DOHH2 (cell line): ENCODE measurements at regions not wholly inside any gene's neighbourhood (a gene's known extent, or its start where the extent isn't known, plus 50 kb on each side); places are given as distances from the start of the nearest gene placed in this dataset.

Experiments
- H3F3A ChIP-seq: fragments of 200-600 bp; sonication (generic), shearing (Covaris generic); 2 replicates; pipeline ENCODE4 v1.6.0; 2016; ENCODE audit warnings: antibody characterized with exemption, mild to moderate bottlenecking; ENCODE audit not compliant: control insufficient read depth, insufficient read depth
- H3K27ac ChIP-seq: fragments of 200-600 bp; sonication (generic); 2 replicates; pipeline ENCODE4 v1.5.1; 2014; ENCODE audit warnings: low read depth, mild to moderate bottlenecking, low read length, moderate library complexity
- H3K27me3 ChIP-seq: fragments of 200-600 bp; sonication (generic); 2 replicates; pipeline ENCODE4 v1.6.1; 2014; ENCODE audit warnings: mild to moderate bottlenecking, low read length, mixed read lengths; ENCODE audit not compliant: control insufficient read depth
- H3K36me3 ChIP-seq: fragments of 200-600 bp; sonication (generic); 2 replicates; pipeline ENCODE4 v1.6.1; 2014; ENCODE audit warnings: mild to moderate bottlenecking, low read length, moderate library complexity, mixed read lengths; ENCODE audit not compliant: control insufficient read depth
- H3K4me1 ChIP-seq: fragments of 200-600 bp; sonication (generic); 2 replicates; pipeline ENCODE4 v1.6.1; 2014; ENCODE audit warnings: mild to moderate bottlenecking, low read length, mixed read lengths; ENCODE audit not compliant: control insufficient read depth
- H3K4me2 ChIP-seq: fragments of 200-600 bp; sonication (generic); 2 replicates; pipeline ENCODE4 v1.6.0; 2014; ENCODE audit warnings: mild to moderate bottlenecking, low read length, moderate library complexity
- H3K4me3 ChIP-seq: fragments of 200-600 bp; sonication (generic); 2 replicates; pipeline ENCODE4 v1.5.1; 2014; ENCODE audit warnings: mild to moderate bottlenecking, low read length, mixed read lengths
- H3K79me2 ChIP-seq: fragments of 200-600 bp; sonication (generic); 2 replicates; pipeline ENCODE4 v1.6.1; 2014; ENCODE audit warnings: mild to moderate bottlenecking, low read length, mixed read lengths; ENCODE audit not compliant: control insufficient read depth
- H3K9me2 ChIP-seq: fragments of 200-600 bp; sonication (generic); replicated peaks from 2 replicates; pipeline ENCODE4 v1.6.1; 2014; ENCODE audit warnings: mild to moderate bottlenecking, low read length, mixed read lengths; ENCODE audit not compliant: control insufficient read depth
- H3K9me3 ChIP-seq: fragments of 200-600 bp; sonication (generic); 2 replicates; pipeline ENCODE4 v1.6.1; 2014; ENCODE audit warnings: antibody characterized with exemption, low read length, mixed read lengths; ENCODE audit not compliant: control insufficient read depth, insufficient read depth
- H4K20me1 ChIP-seq: fragments of 200-600 bp; sonication (generic); 2 replicates; pipeline ENCODE4 v1.6.0; 2014; ENCODE audit warnings: low read depth, mild to moderate bottlenecking, antibody characterized with exemption, low read length, moderate library complexity; ENCODE audit not compliant: control insufficient read depth, insufficient read depth
- CTCF ChIP-seq: fragments of 200-600 bp; sonication (generic); IDR thresholded peaks from one replicate; pipeline ENCODE4 v1.5.1; 2014; ENCODE audit warnings: antibody characterized with exemption, mild to moderate bottlenecking, low read depth, low read length; ENCODE audit not compliant: poor library complexity, severe bottlenecking
- EZH2phosphoT487 ChIP-seq: fragments of 200-600 bp; sonication (generic); IDR thresholded peaks from 2 replicates; pipeline ENCODE4 v1.6.1; 2017; ENCODE audit warnings: borderline replicate concordance, mild to moderate bottlenecking, antibody characterized with exemption, low read length, moderate library complexity, mixed read lengths

- Histone ChIP-seq H3K27me3 (no peaks in the 10 kb centered on the region), H4K20me1 (no peaks in the 10 kb centered on the region), H3F3A (no peaks in the 10 kb centered on the region), H3K9me3 (no peaks in the 10 kb centered on the region), H3K79me2 (no peaks in the 10 kb centered on the region), H3K27ac (no peak overlapping the region), H3K36me3 (no peaks in the 10 kb centered on the region), H3K4me2 (no peak overlapping the region), H3K4me3 (no peak overlapping the region), H3K9me2 (no peaks in the 10 kb centered on the region), H3K4me1 (no peaks in the 10 kb centered on the region)
- no peak for TF ChIP-seq EZH2phosphoT487
- no peak for TF ChIP-seq CTCF
Observed at GRCh38 chr18:27649621-27650020, 464.5 kb upstream of the CHST9 start.

GRCh38 chr18:27645929-27646328 lies 460.8 kb upstream of the CHST9 start:
- H3K4me1 ChIP-seq: no peaks in the 10 kb centered on the region
- H3K4me3 ChIP-seq: no peak overlapping the region
- no peaks in the 10 kb centered on the region for H3K36me3 ChIP-seq
- no peaks in the 10 kb centered on the region for H3K9me3 ChIP-seq
- H3F3A ChIP-seq: no peaks in the 10 kb centered on the region
- no peaks in the 10 kb centered on the region for H3K79me2 ChIP-seq
- H3K27me3 ChIP-seq: no peaks in the 10 kb centered on the region
- TF ChIP-seq CTCF (no peak), EZH2phosphoT487 (no peak)
- no peaks in the 10 kb centered on the region for H4K20me1 ChIP-seq
- no peak overlapping the region for H3K27ac ChIP-seq
- no peak overlapping the region for H3K4me2 ChIP-seq
- H3K9me2 ChIP-seq: no peaks in the 10 kb centered on the region

- Histone ChIP-seq H3K27me3 (no peaks in the 10 kb centered on the region), H3K9me2 (no peaks in the 10 kb centered on the region)
- TF ChIP-seq EZH2phosphoT487 (no peak), CTCF (no peak)
Observed at GRCh38 chr18:27636576-27637085, 451.5 kb upstream of the CHST9 start.

More at GRCh38 chr18:27636576-27637085, 451.5 kb upstream of the CHST9 start:
- H3K27ac ChIP-seq: no peak overlapping the region
- no peaks in the 10 kb centered on the region for H3K9me3 ChIP-seq
- H3K79me2 ChIP-seq: no peaks in the 10 kb centered on the region
- H3K4me2 ChIP-seq: no peak overlapping the region
- H3F3A ChIP-seq: no peaks in the 10 kb centered on the region
- no peaks in the 10 kb centered on the region for H4K20me1 ChIP-seq
- H3K4me1 ChIP-seq: no peaks in the 10 kb centered on the region
- H3K4me3 ChIP-seq: no peak overlapping the region
- H3K36me3 ChIP-seq: no peaks in the 10 kb centered on the region
